HepG2 (cell line): ENCODE measurements at regions not wholly inside any gene's neighbourhood (a gene's known extent, or its start where the extent isn't known, plus 50 kb on each side); places are given as distances from the start of the nearest gene placed in this dataset.

ENCODE experiments used
- ATAC-seq: fragments of 200-7000 bp; cut with Tn5 transposase; 3 replicates; pipeline ENCODE4 v1.9.1; 2020; ENCODE audit warnings: mild to moderate bottlenecking, moderate library complexity
- BruUV-seq: library from RNA; stranded (reverse); fragments of 400-500 nt; replicated peaks from 2 replicates; lab custom pipeline; 2021; lab: Mats Ljungman, UMichigan
- CTCF ChIA-PET: fragments of 300-600 bp; formaldehyde crosslinking; extraction: SDS; loops from one replicate; lab custom pipeline; 2021; ENCODE audit warnings: low total read pairs, inconsistent platforms, low intra/inter-chr PET ratio; lab: Yijun Ruan, JAX
- POLR2A ChIA-PET: fragments of 350-600 bp; sonication (Branson Sonifier 250); formaldehyde crosslinking; loops from one replicate; lab custom pipeline; 2020; ENCODE audit warnings: antibody characterized with exemption, inconsistent platforms; lab: Yijun Ruan, JAX
- DNase-seq: peaks from one replicate; pipeline ENCODE4 v3.0.0-alpha.2; 2015; ENCODE audit warnings: low spot score
- FAIRE-seq: peaks from 3 replicates; lab custom pipeline; 2011; peaks lifted over from hg19 to GRCh38; lab: Jason Lieb, UNC
- H2AFZ ChIP-seq: one replicate; pipeline ENCODE4 v1.6.1; 2011; ENCODE audit warnings: low read length, inconsistent platforms
- H3K27ac ChIP-seq: fragments of 300-600 bp; 3 replicates; pipeline ENCODE4 v1.8.0; 2011; ENCODE audit warnings: mixed run types, mild to moderate bottlenecking, mixed read lengths, low read length, inconsistent platforms; ENCODE audit not compliant: insufficient read depth; ENCODE audit errors: extremely low read length
- H3K27me3 ChIP-seq, 2 experiments: fragments of 200-600 bp in 1 of 2; 2 replicates in 1 of 2; 3 replicates in 1 of 2; pipeline versions ENCODE4 v1.6.0 to v1.8.0; 2011; ENCODE audit warnings: low read length in 2 of 2, mild to moderate bottlenecking in 2 of 2, moderate library complexity in 2 of 2, inconsistent platforms in 1 of 2; ENCODE audit not compliant: insufficient read depth in 2 of 2, control insufficient read depth in 1 of 2
- H3K36me3 ChIP-seq, 2 experiments: fragments of 200-600 bp in 1 of 2; replicated peaks in 1 of 2; 2 replicates in 1 of 2; 3 replicates in 1 of 2; pipeline versions ENCODE4 v1.5.1 to v1.8.0; 2011; ENCODE audit warnings: low read length in 2 of 2, inconsistent platforms in 1 of 2; ENCODE audit not compliant: insufficient read depth in 2 of 2, control insufficient read depth in 1 of 2
- H3K4me1 ChIP-seq: 2 replicates; pipeline ENCODE4 v1.5.1; 2012; ENCODE audit warnings: low read length, inconsistent platforms; ENCODE audit not compliant: insufficient read depth
- H3K4me2 ChIP-seq: 2 replicates; pipeline ENCODE4 v1.6.0; 2011; ENCODE audit warnings: low read depth, low read length, inconsistent platforms
- H3K4me3 ChIP-seq, 3 experiments: fragments of 200-600 bp in 1 of 3; sonication (generic), shearing (Covaris generic) in 1 of 3; replicated peaks in 1 of 3; 2 replicates each; pipeline ENCODE4 v1.5.1; 2011 to 2016; ENCODE audit warnings: low read length in 3 of 3, inconsistent platforms in 2 of 3, low read depth in 2 of 3, mild to moderate bottlenecking in 2 of 3, control low read depth in 1 of 3, mixed read lengths in 1 of 3; ENCODE audit not compliant: insufficient read depth in 1 of 3
- H3K79me2 ChIP-seq: one replicate; pipeline ENCODE4 v1.6.1; 2011; ENCODE audit warnings: low read length, inconsistent platforms; ENCODE audit not compliant: insufficient read depth
- H3K9ac ChIP-seq: 2 replicates; pipeline ENCODE4 v1.6.0; 2011; ENCODE audit warnings: mild to moderate bottlenecking, low read depth, low read length, inconsistent platforms; ENCODE audit not compliant: insufficient read depth
- H3K9me3 ChIP-seq: 2 replicates; pipeline ENCODE4 v1.5.1; 2012; ENCODE audit warnings: mild to moderate bottlenecking, low read length
- H4K20me1 ChIP-seq: 2 replicates; pipeline ENCODE4 v1.6.0; 2011; ENCODE audit warnings: inconsistent platforms, mild to moderate bottlenecking, low read length, moderate library complexity; ENCODE audit not compliant: insufficient read depth
- AGO1 ChIP-seq: fragments of 200-400 bp; formaldehyde crosslinking; IDR thresholded peaks from 2 replicates; pipeline ENCODE4 v1.6.1; 2017; ENCODE audit warnings: mild to moderate bottlenecking, low read depth, low read length, moderate library complexity; ENCODE audit not compliant: poor library complexity, severe bottlenecking
- ARNTL ChIP-seq: sonication (generic); formaldehyde crosslinking; IDR thresholded peaks from 2 replicates; pipeline ENCODE4 v1.4.0; 2020; ENCODE audit warnings: mild to moderate bottlenecking, missing genetic modification reagents
- DR1 ChIP-seq: sonication (generic); formaldehyde crosslinking; IDR thresholded peaks from 2 replicates; pipeline ENCODE4 v1.8.0; 2021; ENCODE audit warnings: mild to moderate bottlenecking, missing genetic modification reagents, inconsistent platforms
- FOXC1 ChIP-seq: sonication (generic); formaldehyde crosslinking; IDR thresholded peaks from 2 replicates; pipeline ENCODE4 v1.8.0; 2022; ENCODE audit warnings: mild to moderate bottlenecking, missing genetic modification reagents, borderline replicate concordance
- KLF15 ChIP-seq: sonication (generic); formaldehyde crosslinking; IDR thresholded peaks from 2 replicates; pipeline ENCODE4 v1.8.1; 2023; ENCODE audit warnings: borderline replicate concordance, mild to moderate bottlenecking, inconsistent platforms, missing genetic modification reagents, mixed read lengths
- POLR2AphosphoS2 ChIP-seq: IDR thresholded peaks from 2 replicates; pipeline ENCODE4 v1.6.1; 2011; ENCODE audit warnings: low read depth, low read length, improper control_type of control experiment
- STAG1 ChIP-seq: sonication (generic); formaldehyde crosslinking; IDR thresholded peaks from 2 replicates; pipeline ENCODE4 v1.4.0; 2020; ENCODE audit warnings: missing genetic modification reagents
- TOPORS ChIP-seq: sonication (generic); formaldehyde crosslinking; IDR thresholded peaks from 2 replicates; pipeline ENCODE4 v1.8.0; 2023; ENCODE audit warnings: mild to moderate bottlenecking, missing genetic modification reagents
- ZNF207 ChIP-seq: fragments of 450-650 bp; IDR thresholded peaks from 2 replicates; pipeline ENCODE4 v1.6.1; 2016; ENCODE audit warnings: antibody characterized with exemption, borderline replicate concordance
- ZNF253 ChIP-seq: sonication (generic); formaldehyde crosslinking; IDR thresholded peaks from 2 replicates; pipeline ENCODE4 v1.8.0; 2022; ENCODE audit warnings: mild to moderate bottlenecking, missing genetic modification reagents, borderline replicate concordance
- ZNF737 ChIP-seq: sonication (generic); formaldehyde crosslinking; IDR thresholded peaks from 2 replicates; pipeline ENCODE4 v1.5.0; 2020; ENCODE audit warnings: missing genetic modification reagents, mild to moderate bottlenecking, borderline replicate concordance
- WGBS: methylation state at CpG from one replicate; pipeline ENCODE4 v1.1.6; 2017; ENCODE audit warnings: low lambda C conversion rate; 5-methylcytosine and 5-hydroxymethylcytosine counted together
- in situ Hi-C: cut with HindIII; loops from 2 replicates; pipeline ENCODE4 v1.10.0; 2017; ENCODE audit warnings: low pct_unique_long_range_greater_than_20kb; ENCODE audit not compliant: extremely low pct_ligation_motif_present
- intact Hi-C: fragments of 100-400 bp; cut with micrococcal nuclease; formaldehyde crosslinking; loops from one replicate; pipeline ENCODE4 v1.10.0; 2022; ENCODE audit not compliant: unreplicated experiment
- TF ChIP-seq, protein P1 (sequence below): sonication (generic); formaldehyde crosslinking; IDR thresholded peaks from 2 replicates; pipeline ENCODE4 v1.5.1; 2020; ENCODE audit warnings: mild to moderate bottlenecking, missing genetic modification reagents, moderate library complexity
- TF ChIP-seq, protein P2 (sequence below): sonication (generic); formaldehyde crosslinking; IDR thresholded peaks from 2 replicates; pipeline ENCODE4 v1.5.0; 2020; ENCODE audit warnings: mild to moderate bottlenecking, low read depth, missing genetic modification reagents, borderline replicate concordance

- Histone ChIP-seq H3K9ac (no peak overlapping the region), H3K4me3 (no peak overlapping the region), H3K4me2 (no peak overlapping the region), H3K4me1 (no peaks in the 10 kb centered on the region), H3K9me3 (peaks cover 34% of the 10 kb centered on the region), H3K27me3 (no peaks in the 10 kb centered on the region), H3K36me3 (no peaks in the 10 kb centered on the region), H3K27ac (no peak overlapping the region), H3K79me2 (no peaks in the 10 kb centered on the region), H2AFZ (no peak overlapping the region), H4K20me1 (no peaks in the 10 kb centered on the region)
- intact Hi-C loops = no loop called here
- BruUV-seq = no TSS peak
- DNase-seq = no peak
- TF ChIP-seq FOXC1 (CRISPR knock-in tag) (no peak), STAG1 (no peak)
- 81% methylated on average over 1 of the region's 1 CpG for WGBS
- in situ Hi-C loops = no loop called here
- CTCF ChIA-PET = no interaction called here
- no peak for FAIRE-seq
- no peak for ATAC-seq
- POLR2A ChIA-PET = no interaction called here
These were observed 1947.2 kb downstream of the SUCLG1 start for GRCh38 chr2:82511894-82512293.

GRCh38 chr2:82508702-82509101 lies 1950.4 kb downstream of the SUCLG1 start:
- ATAC-seq (no peak), FAIRE-seq (no peak), DNase-seq (no peak)
- Histone ChIP-seq H3K4me1 (no peaks in the 10 kb centered on the region), H3K36me3 (no peaks in the 10 kb centered on the region), H3K9me3 (peaks cover 44% of the 10 kb centered on the region), H3K79me2 (no peaks in the 10 kb centered on the region), H3K27me3 (no peaks in the 10 kb centered on the region), H4K20me1 (no peaks in the 10 kb centered on the region), H3K4me2 (no peak overlapping the region), H3K9ac (no peak overlapping the region), H3K27ac (no peak overlapping the region), H3K4me3 (no peak overlapping the region), H2AFZ (no peak overlapping the region)
- POLR2A ChIA-PET = no interaction called here
- no TSS peak for BruUV-seq
- intact Hi-C loops (no loop called here), in situ Hi-C loops (no loop called here)
- CTCF ChIA-PET = no interaction called here
- 10% methylated on average over 2 of the region's 2 CpGs for WGBS
- TF ChIP-seq TOPORS (CRISPR knock-in tag) (no peak), ARNTL (no peak), AGO1 (no peak), ZNF737 (no peak), KLF15 (CRISPR knock-in tag) (no peak), ZNF253 (no peak), DR1 (CRISPR knock-in tag) (no peak), ZNF207 (no peak), POLR2AphosphoS2 (no peak)
- TF ChIP-seq, protein P1, sequence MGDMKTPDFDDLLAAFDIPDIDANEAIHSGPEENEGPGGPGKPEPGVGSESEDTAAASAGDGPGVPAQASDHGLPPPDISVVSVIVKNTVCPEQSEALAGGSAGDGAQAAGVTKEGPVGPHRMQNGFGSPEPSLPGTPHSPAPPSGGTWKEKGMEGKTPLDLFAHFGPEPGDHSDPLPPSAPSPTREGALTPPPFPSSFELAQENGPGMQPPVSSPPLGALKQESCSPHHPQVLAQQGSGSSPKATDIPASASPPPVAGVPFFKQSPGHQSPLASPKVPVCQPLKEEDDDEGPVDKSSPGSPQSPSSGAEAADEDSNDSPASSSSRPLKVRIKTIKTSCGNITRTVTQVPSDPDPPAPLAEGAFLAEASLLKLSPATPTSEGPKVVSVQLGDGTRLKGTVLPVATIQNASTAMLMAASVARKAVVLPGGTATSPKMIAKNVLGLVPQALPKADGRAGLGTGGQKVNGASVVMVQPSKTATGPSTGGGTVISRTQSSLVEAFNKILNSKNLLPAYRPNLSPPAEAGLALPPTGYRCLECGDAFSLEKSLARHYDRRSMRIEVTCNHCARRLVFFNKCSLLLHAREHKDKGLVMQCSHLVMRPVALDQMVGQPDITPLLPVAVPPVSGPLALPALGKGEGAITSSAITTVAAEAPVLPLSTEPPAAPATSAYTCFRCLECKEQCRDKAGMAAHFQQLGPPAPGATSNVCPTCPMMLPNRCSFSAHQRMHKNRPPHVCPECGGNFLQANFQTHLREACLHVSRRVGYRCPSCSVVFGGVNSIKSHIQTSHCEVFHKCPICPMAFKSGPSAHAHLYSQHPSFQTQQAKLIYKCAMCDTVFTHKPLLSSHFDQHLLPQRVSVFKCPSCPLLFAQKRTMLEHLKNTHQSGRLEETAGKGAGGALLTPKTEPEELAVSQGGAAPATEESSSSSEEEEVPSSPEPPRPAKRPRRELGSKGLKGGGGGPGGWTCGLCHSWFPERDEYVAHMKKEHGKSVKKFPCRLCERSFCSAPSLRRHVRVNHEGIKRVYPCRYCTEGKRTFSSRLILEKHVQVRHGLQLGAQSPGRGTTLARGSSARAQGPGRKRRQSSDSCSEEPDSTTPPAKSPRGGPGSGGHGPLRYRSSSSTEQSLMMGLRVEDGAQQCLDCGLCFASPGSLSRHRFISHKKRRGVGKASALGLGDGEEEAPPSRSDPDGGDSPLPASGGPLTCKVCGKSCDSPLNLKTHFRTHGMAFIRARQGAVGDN (CRISPR knock-in tag) = no peak
- TF ChIP-seq, protein P2, sequence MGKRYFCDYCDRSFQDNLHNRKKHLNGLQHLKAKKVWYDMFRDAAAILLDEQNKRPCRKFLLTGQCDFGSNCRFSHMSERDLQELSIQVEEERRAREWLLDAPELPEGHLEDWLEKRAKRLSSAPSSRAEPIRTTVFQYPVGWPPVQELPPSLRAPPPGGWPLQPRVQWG (CRISPR knock-in tag) = no peak
